HG03060 (cell line): ENCODE measurements at regions not wholly inside any gene's neighbourhood (a gene's known extent, or its start where the extent isn't known, plus 50 kb on each side); places are given as distances from the start of the nearest gene placed in this dataset.

Experiments used
- ATAC-seq: cut with Tn5 transposase; IDR thresholded peaks from one replicate; pipeline ENCODE4 v1.9.1; 2021; ENCODE audit warnings: low read depth, moderate number of reproducible peaks; ENCODE audit not compliant: unreplicated experiment

DNA sequence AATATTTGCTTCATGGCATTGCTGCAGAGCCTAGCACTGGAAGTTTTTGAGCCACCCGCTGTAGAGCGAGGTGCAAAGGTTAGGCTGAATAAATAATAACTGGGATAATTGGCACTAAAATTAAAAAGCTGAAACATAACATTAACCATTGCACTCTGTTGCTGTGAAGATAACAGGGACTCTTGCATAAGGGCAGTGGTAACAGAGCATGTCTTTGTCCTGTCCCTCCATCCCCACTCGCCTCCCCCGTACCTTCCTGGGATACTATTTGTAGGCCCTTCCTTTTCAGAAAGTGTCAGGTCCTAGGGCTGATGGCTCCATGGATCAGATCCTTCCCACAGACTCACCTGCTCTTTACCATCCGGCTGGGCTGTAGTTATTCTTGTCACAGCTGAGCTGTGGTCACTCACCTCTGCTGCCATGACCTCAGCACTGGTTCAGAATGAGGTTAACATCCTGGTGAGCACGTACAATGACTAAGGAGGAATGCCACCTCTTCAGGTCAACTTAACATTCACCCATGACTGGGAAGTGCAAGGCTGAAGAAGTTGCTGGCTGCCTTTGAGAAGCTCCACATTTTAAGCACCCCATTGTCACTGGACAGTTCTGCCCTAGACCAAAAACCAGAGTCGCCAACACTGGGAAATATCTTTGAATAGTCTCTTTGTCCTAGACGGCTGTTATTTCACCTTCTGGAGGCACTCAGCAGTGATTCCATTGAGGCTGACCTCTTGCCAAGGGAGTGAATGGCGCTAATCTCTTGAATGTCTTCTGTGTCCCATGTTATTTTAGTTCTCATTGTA, 103.2 kb upstream of the KIRREL3 start:
- no peak for ATAC-seq

DNA sequence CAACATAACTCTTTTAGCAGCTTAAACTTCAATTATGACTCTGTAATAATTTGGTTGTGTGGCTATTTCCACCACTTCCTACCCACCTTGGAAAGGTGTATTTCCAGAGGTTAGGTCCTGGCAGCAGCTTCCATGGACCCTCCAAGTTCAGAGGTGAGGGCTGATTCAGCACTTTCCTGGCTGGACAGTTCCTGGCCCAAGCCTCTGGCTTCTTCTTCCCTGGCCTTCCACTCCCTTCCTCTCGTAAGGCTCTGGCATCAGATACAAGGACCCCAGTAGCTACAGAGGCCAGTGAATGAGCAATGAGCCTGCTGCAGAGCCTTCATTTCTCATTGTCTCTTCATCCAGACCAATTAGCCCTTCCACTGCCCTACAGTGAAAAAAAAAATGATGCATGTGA, 98.1 kb upstream of the KIRREL3 start:
- no peak for ATAC-seq

DNA sequence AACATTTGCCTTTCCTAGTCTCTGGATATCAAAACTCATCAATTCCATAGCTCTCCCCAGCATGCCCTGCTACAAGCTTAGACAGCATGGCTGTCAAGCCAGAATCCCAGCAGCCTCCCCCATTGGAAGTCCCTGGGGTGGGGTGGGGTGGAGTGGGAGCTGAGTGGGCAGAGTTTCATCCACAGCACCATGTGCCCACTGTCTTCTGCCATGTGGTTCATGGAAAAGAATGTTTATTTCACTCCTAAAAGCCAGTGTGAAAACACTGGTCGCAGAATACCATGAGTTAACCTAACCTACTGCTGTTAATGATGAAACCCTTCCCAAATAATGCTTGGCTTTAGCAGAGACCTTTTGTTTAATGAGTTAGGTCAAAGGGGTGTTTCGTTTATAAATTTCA, 80.2 kb upstream of the KIRREL3 start:
- no peak for ATAC-seq

DNA sequence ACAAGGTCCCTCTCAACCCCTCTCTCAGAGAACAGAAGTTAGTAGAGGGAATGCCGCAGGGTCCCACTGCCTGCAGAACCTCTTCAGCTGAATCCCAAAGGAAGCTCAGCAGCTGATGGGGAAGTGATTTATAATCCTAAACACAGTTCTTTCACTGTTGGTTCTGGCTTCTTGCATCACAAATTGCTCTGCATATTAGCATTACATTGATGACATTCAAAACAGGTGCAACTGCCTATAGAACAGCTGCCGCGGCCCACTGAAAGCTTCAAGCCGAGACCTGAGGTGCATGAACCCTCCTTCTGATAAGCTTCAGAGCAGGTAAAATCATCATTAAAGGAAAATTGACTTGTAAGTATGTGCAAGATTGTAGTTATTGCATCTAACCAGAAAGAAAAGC, 75.2 kb upstream of the KIRREL3 start:
- no peak for ATAC-seq

DNA sequence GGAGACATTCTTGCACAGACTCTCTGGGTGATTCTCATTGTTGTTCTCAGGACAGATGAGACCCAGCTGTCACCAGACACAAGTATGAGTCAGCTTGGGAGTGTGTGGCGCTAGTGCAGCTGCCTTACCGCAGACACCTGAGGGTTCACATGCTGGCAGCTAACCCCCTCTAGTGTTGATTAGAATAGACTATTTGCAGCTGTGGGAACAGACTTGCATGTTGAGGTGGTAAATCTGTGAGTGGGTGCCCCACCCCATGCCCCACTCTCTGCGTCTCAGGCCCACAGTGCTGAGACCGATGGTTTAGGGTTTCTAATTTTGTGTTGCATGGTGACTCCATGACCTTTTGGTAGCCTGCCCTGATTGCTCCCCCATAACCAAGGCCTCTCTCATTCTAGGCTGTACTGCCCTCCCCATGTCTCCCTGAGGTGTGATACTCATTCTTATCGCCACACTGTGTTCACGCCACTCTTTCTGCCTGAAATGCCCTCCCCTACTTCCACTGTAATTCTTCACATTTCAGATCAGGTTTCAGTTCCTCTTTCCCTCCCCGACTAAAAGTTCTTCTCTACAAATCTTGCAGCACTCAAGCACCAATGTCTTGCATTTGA, 73.7 kb upstream of the KIRREL3 start:
- peak; percentile 96 for ATAC-seq

DNA sequence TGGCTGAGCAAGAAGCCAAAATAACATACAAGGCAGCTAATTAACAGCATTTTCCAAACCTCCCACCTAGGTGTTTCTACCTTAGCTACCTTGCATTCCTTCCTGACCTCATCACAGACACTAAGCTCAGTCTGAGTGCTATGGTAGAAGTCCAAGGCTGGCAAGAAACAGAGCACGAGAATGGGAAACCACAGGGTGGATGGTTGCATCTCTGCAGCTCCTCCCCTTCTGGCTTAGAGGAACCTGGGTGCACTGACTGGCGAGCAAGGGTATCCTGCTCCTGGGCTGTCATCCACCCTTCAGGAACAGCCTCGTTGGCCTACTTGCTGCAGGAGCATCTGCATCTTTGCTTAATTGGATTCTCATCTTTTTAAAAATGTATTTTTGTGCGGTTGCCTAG, 73.1 kb upstream of the KIRREL3 start:
- ATAC-seq = no peak

DNA sequence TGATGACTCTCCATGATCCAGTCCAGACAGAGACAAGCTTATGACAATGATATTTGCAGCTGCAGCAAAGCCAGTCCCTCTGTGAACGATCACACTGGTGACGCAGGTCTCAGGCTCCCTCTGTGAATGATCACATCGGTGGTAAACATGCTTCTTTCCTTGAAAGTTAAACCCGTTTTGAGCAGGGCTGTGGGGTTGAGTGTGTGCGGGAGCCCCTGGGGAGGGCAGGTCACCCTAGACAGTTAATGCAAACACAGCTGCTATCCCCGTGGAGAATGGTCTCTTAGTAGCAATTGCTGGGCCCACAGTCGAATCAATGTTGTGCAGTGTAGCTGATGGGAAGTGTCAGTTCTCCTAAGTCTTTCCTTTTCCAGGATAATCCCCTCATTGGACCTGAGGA, 71.0 kb upstream of the KIRREL3 start:
- ATAC-seq = no peak

DNA sequence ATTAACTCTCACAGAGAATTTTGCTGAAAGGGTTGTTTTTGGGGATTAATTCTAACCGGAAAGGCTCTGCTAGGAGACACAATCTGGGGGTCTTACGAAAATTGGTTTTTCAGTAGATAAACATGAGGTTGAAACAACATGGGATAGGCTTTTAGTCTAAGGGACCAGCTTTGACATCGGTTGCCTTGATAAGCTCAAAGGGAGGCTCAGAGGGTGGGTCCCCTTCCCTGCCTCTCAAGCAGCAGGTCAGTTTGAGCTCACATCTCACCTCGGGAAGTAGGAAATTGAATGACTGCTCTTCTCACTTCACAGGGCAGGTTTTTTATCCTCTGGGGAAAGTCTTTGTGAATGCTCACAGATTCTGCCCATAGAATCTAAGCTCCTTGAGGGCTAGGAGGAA, 70.2 kb upstream of the KIRREL3 start:
- ATAC-seq = no peak

DNA sequence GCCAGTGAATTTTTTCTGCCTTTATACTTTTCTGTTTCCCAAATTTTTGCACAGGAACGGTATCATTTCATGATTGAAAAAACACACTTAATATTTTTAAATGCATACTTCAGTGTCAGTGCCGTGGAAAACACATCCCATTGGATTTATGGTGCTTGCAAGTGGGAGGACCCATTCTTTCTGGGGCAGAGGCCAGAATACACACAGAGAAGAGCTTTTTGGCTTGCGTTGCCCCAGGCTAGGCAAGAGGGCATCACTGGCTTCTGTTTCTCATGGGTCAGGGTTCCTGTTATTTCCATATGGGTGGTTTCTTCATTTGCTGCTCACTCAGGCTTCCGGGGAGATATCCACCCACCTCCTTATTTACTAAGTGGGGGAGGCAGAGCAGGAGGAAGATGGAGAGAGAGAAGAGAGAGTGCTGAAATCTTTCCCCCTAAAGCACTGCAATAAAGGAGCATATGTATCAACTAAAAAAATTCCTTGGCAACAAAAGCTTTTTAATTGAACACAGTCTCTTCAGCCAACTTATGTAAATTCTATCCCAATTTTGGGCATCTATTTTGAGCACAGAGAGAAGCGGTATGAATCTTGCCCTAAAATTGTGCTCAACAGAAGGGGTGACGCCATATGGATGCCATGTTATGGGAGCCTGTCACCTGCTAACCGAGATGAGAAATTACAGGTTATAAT, 66.0 kb upstream of the KIRREL3 start:
- no peak for ATAC-seq

DNA sequence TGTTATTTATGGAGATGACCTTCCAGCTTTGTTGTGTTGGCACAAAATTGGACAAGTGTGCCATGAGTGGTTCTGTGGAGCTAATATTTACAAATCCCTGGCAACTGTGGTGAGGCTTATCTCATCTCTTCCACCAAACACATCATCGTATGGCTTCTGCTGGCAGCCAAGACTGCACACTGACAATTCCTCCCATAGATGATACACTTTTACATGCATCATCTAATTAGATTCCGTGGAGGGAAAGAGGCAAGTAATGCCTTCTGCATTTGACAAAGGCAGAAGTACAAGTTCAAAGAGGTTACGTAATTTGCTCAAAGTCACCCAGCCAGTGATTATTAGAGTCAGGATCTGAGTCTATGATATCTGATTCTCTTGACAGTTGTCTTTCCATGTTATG, 62.7 kb upstream of the KIRREL3 start:
- no peak for ATAC-seq

DNA sequence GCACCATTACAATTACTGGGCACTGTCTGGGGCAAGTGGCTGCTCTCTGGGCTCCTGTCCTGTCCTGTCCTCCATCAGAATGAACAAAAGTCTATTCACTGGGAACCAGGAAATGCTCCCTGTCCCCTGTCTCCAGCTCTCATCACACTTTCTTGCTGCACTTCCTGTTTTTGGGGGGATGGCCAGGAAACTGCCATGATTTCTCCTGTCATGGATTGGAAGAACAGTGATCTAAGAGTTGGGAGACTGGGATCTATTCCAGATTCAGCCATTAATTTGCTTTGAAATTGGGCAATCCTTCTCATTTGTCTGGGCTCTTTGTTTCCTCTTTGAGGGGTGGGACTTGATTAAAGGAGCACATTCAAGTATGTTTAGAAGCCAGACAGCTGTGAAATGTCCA, 61.4 kb upstream of the KIRREL3 start:
- no peak for ATAC-seq

DNA sequence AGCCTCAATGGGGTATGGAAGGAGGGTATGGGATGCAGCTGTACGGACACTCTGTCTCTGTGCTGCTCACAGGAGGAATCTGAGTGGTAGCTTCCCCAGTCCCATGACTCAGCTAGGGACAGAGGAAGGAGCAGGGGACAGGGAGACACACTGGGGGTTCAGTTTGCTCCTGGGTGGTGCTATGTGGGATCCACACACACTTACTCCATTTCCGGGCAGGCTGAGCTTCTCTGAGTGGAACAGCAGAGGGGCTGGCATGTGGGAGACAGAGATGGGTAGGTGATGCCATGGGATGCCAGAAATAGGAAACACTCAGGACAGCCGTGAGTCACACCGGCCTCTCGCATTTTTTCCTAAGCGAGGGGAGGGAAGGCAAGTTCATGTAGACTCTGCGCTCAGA, 59.2 kb upstream of the KIRREL3 start:
- ATAC-seq = no peak

DNA sequence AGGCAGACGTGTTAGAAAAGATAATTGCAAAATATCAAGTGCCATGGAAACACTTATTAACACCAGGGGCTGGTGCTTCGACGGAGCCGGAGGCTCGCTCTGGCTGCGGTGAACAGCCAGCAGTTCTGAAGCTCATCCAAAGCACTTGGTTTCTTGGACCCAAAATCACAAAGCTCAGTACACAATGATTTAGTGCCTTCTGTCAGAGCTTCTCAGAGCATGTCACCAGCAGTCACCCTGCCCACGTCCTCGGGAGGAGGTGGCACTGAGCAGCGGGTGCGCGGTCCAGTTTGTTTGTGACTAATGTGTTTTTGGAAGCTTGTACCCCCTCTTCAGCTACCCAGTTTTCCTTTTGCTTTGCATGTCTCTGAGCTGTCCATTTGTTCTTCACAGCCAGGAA, 58.7 kb upstream of the KIRREL3 start:
- ATAC-seq = no peak

DNA sequence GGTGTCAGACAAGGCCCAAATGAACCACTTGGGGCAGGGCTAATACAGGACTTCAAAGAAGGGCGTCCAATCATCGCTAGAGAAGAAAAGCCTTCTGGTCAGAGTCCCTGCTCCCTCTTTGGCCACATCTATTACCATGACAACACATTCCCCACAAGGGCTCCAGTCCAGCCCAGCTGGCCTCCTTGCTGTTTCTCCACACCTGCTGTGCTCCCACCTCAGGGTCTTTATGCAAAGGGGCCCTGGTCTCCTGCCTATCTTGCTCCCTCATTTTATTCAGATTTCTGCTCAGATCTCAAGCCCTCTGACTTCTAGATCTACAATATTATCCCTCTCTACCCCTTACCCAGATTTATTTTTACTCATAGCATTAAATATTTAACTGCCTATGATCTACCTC, 58.0 kb upstream of the KIRREL3 start:
- ATAC-seq = no peak

DNA sequence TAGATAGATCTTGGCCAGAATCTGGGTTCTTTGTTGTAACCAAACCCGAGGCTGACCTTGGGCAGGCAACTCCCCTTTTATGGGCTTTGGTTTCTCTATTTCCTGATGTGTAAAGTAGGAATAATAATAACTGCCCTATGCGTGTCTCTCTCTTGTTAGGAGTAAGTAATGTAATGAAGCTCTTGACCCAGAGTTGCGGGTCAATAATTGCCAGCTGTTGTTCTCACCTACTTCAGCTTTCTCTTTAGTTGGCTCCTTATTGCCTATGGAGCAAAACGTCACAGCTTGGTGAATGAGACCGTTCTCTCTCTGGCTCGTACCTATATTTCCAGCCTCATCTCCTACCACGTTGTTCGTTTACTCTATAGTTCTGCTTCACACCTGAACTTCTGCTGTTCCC, 56.6 kb upstream of the KIRREL3 start:
- no peak for ATAC-seq

DNA sequence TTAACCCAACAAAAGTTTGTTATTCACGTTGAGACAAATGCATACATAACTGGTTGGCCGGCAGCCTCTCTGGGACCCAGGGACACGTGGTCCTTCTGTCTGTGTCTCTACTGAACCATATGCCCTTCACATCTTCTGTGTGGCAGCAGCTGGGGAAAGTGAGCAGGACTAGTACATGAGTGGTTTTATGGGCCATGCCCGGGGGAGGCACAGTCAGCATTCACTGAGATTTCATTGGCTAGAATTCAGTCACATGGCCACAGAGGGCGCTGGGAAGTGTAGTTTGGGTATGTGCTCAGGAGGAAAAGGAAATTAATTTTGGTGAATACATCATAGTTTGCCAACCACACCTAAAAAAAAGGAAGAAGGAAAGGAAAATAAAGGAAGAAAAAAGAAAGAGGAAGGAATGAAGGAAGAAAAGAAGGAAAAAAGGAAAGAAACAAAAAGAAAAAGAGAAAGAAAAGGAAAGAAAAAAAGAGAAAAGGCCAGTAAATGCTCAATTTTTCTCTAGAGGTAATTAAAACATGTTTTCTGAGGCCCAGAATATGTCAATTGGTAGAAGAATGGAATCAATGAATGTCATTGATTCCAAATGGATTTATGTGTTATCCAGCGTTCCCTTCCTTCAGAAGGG, 55.9 kb upstream of the KIRREL3 start:
- no peak for ATAC-seq

DNA sequence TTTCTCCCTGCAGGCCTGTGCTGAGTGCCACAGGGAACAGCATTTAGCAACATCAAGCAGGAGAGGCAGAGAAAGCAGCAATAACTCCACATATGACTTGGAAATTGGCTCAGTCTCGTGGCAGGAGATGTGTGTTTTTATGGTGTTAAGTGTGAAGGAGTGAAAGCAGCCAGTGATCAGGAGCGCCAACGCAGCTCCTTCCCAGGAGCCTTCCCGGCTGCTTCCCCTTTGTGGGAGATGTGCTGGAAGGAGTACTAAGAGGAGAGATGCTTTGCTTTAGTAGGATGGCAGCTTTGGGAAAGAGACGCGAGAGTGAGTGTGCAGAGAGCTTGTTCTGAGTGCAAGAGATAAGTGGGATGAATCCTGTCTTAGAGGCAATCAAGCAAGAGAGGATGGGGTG, 54.7 kb upstream of the KIRREL3 start:
- no peak for ATAC-seq

DNA sequence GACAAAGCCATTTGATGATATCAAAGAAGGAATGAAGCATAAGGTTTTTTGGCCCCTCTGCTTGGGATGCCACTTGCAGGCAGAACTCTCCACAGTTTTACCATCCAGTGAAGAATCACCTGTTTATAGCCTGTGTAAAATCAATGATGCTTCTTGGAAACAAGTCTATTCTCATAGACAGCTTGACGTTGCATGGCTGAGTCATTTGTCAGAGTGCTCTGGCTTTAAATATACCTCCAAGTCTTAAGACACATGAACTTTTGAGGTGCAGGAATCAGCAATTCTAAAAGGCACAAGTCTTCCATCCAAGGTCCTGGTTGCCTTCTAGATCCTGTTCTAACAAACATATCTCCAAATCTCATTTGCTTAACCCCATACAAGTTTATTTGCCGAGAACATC, 53.6 kb upstream of the KIRREL3 start:
- ATAC-seq = no peak

DNA sequence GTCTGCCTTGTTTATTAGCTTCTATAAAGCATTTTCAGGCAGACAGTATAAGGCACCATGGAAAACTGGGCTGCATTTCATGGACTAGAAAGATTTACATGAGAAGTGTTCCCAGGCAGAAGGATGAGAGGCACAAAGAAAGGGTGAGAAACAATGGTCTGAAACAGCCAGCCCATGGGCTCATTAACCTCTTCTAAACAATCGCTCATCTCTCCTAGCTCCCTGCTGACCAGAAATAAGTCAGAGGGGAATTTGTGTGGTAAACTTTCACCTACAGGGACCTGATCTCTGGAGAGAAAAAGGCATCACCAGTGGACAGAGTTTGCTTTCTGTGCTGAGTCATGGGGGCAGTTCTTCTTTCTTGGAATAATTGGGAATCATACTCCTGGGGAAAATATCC, 51.8 kb upstream of the KIRREL3 start:
- ATAC-seq = no peak
